GM12874 (cell line): ENCODE measurements at regions not wholly inside any gene's neighbourhood (a gene's known extent, or its start where the extent isn't known, plus 50 kb on each side); places are given as distances from the start of the nearest gene placed in this dataset.

ENCODE experiments used
- TF ChIP-seq, protein P1 (sequence below): IDR thresholded peaks from 2 replicates; pipeline ENCODE4 v1.5.1; 2011; ENCODE audit warnings: low read depth, mild to moderate bottlenecking, control low read depth, low read length, moderate library complexity; ENCODE audit not compliant: insufficient read depth

GRCh38 chr21:23921670-23922418, 1685.4 kb downstream of the MRPL39 start:
- TF ChIP-seq, protein P1, sequence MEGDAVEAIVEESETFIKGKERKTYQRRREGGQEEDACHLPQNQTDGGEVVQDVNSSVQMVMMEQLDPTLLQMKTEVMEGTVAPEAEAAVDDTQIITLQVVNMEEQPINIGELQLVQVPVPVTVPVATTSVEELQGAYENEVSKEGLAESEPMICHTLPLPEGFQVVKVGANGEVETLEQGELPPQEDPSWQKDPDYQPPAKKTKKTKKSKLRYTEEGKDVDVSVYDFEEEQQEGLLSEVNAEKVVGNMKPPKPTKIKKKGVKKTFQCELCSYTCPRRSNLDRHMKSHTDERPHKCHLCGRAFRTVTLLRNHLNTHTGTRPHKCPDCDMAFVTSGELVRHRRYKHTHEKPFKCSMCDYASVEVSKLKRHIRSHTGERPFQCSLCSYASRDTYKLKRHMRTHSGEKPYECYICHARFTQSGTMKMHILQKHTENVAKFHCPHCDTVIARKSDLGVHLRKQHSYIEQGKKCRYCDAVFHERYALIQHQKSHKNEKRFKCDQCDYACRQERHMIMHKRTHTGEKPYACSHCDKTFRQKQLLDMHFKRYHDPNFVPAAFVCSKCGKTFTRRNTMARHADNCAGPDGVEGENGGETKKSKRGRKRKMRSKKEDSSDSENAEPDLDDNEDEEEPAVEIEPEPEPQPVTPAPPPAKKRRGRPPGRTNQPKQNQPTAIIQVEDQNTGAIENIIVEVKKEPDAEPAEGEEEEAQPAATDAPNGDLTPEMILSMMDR, result no peak

GRCh38 chr21:23900727-23901126, 1706.6 kb downstream of the MRPL39 start:
- TF ChIP-seq, protein P1, result no peak

DNA sequence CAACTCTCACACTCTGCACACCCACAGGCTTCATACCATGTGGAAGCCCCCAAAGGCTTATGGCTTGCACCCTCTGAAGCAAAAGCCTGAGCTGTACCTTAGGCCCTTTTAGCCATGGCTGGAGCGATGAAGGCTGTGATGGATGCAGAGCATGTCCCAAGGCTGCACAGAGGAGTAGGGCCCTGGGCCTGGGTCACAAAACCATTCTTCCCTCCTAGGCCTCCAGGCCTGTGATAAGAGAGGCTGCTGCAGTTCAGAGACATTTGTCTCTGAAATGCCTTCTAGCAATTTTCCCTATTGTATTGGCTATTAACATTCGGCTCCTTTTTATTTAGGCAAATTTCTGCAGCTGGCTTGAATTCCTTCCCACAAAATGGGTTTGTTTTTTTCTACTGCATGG, 1707.7 kb downstream of the MRPL39 start:
- TF ChIP-seq, protein P1, result no peak

- TF ChIP-seq, protein P1, result no peak
These were observed 1716.6 kb downstream of the MRPL39 start for GRCh38 chr21:23890652-23891051.

DNA sequence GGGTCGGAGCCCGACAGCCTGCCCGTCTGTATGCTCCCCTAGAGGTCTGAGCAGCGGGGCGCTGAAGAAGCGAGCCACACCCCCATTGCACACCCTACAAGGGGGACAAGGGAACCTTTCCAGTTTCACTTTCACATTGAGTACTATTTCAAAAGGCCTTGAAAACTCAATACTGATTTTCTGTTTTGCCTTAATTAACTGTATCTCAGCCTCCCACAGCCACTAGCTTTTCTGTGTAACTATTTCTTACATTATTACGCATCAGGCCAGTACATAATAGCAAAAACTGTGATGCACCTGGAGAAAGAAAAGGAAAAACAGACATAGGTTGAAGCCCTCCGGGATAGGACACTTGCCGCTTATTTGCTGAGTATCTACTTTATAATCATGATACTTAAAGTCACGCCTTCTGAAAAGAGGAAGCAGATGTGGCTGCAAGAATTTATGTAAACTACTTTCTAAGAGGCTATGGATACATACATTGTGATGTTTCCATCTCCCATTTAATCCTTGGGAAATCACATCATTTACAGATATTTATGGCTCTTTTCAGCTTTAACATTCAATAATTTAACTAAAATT, 1719.5 kb downstream of the MRPL39 start:
- TF ChIP-seq, protein P1, result no peak

DNA sequence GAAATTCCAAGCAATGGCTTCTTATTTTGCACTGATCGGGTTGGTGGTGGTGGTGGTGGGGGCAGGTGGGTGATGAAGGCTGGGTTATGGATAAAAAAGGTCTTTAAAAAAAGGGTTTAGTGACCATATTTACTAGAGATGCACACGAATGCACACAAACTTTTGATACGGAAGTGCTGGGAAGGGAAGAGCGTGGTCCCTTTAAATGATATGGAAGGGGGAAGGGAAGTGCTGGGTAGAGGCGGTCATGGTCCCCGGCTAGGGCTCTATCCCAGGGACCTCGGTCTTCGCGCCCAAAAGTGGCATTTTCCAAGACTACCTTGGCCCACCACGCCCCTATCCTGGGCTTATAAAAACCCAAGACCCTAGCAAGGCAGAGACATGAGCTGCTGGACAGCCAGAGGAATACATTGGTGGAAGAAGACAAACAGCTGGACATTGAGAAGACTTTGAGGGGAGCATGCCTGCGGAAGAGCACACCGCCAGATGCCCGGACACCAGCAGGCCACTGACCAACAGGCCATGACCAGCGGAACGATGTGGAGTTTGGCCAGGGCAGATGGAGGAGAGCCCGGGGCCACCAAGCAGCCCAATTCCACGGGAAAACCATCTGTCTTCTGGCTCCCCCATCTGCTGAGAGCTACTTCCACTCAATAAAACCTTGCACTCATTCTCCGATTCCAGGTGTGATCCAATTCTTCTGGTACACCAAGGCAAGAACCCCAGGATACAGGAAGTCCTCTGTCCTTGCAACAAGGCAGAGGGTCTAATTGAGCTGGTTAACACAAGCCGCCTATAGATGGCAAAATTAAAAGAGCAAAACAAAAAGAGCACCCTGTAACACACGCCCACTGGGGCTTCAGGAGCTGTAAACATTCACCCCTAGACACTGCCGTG, 1720.2 kb downstream of the MRPL39 start:
- TF ChIP-seq, protein P1, result no peak

DNA sequence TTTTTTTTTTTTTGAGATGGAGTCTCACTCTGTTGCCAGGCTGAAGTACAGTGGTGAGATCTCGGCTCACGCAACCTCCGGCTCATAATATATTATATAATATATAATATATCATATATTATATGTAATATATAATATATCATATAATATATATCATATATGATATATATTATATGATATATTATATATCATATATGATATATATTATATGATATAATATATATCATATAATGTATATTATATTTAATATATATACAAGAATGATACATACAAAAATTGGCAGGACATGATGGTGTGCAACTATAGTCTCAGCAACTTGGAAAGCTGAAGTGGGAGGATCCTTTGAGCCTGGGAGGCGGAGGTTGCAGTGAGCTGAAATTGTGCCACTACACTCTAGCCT, 1725.5 kb downstream of the MRPL39 start:
- TF ChIP-seq, protein P1, result no peak
